ENCODE measurements at regions not wholly inside any gene's neighbourhood (a gene's known extent, or its start where the extent isn't known, plus 50 kb on each side); places are given as distances from the start of the nearest gene placed in this dataset.

GRCh38 chr18:61141691-61142090 lies 191.5 kb upstream of the CDH20 start:
- no peak for DNase-seq (ENCODE audit: low spot score)
- in situ Hi-C loops (cut with MboI; ENCODE audit: low pct_unique_long_range_greater_than_20kb, low sequenced_read_pairs, unreplicated experiment): no loop called here
- no peak for TF ChIP-seq CTCF (IDR thresholded peaks at IDR 0.05; ENCODE audit: extremely low read depth, insufficient read depth, missing control alignments)

- DNase-seq (ENCODE audit: low spot score): no peak
- no peak for TF ChIP-seq CTCF (IDR thresholded peaks at IDR 0.05; ENCODE audit: extremely low read depth, insufficient read depth, missing control alignments)
- in situ Hi-C loops (cut with MboI; ENCODE audit: low pct_unique_long_range_greater_than_20kb, low sequenced_read_pairs, unreplicated experiment): no loop called here
These were observed 184.9 kb upstream of the CDH20 start for GRCh38 chr18:61148322-61148721.

GRCh38 chr18:61149786-61150185 lies 183.4 kb upstream of the CDH20 start:
- in situ Hi-C loops (cut with MboI; ENCODE audit: low pct_unique_long_range_greater_than_20kb, low sequenced_read_pairs, unreplicated experiment): no loop called here
- no peak for DNase-seq (ENCODE audit: low spot score)
- TF ChIP-seq CTCF (IDR thresholded peaks at IDR 0.05; ENCODE audit: extremely low read depth, insufficient read depth, missing control alignments): no peak

GRCh38 chr18:61153571-61153970 lies 179.7 kb upstream of the CDH20 start:
- in situ Hi-C loops (cut with MboI; ENCODE audit: low pct_unique_long_range_greater_than_20kb, low sequenced_read_pairs, unreplicated experiment): no loop called here
- DNase-seq (ENCODE audit: low spot score): no peak
- no peak for TF ChIP-seq CTCF (IDR thresholded peaks at IDR 0.05; ENCODE audit: extremely low read depth, insufficient read depth, missing control alignments)

GRCh38 chr18:61154866-61155265 lies 178.4 kb upstream of the CDH20 start:
- in situ Hi-C loops (cut with MboI; ENCODE audit: low pct_unique_long_range_greater_than_20kb, low sequenced_read_pairs, unreplicated experiment): no loop called here
- DNase-seq (ENCODE audit: low spot score): no peak

GRCh38 chr18:61155586-61155985 lies 177.6 kb upstream of the CDH20 start:
- in situ Hi-C loops (cut with MboI; ENCODE audit: low pct_unique_long_range_greater_than_20kb, low sequenced_read_pairs, unreplicated experiment): no loop called here

More at GRCh38 chr18:61154866-61155265, 178.4 kb upstream of the CDH20 start:
- no peak for TF ChIP-seq CTCF (IDR thresholded peaks at IDR 0.05; ENCODE audit: extremely low read depth, insufficient read depth, missing control alignments)

More at GRCh38 chr18:61155586-61155985, 177.6 kb upstream of the CDH20 start:
- TF ChIP-seq CTCF (IDR thresholded peaks at IDR 0.05; ENCODE audit: extremely low read depth, insufficient read depth, missing control alignments): no peak
- DNase-seq (ENCODE audit: low spot score): no peak

Measured in GM13977 (cell line).